ENCODE measurements at regions not wholly inside any gene's neighbourhood (a gene's known extent, or its start where the extent isn't known, plus 50 kb on each side); places are given as distances from the start of the nearest gene placed in this dataset.
A peak's percentile ranks its signal among the peaks of the same experiment; 100 is the strongest.

- Mint-ChIP-seq H3K4me1 (peaks cover 25% of the 10 kb centered on the region), H3K27me3 (ENCODE audit: low read depth) (peaks cover 9% of the 10 kb centered on the region), H3K9me3 (peaks cover 6% of the 10 kb centered on the region), H3K36me3 (ENCODE audit: low read depth) (no peaks in the 10 kb centered on the region), H3K27ac (peak overlapping the region in 2 of 3 experiments; percentile 24 to 54), H3K4me3 (no peak overlapping the region)
- no peak for TF ChIP-seq CTCF (IDR thresholded peaks at IDR 0.05; ENCODE audit: unreplicated experiment in 3 of 3)
Measured at GRCh38 chr7:47085491-47086275, 496.2 kb downstream of the TNS3 start.

- H3K9me3 Mint-ChIP-seq = peaks cover 12% of the 10 kb centered on the region
- peaks cover 22% of the 10 kb centered on the region for H3K4me1 Mint-ChIP-seq
- TF ChIP-seq CTCF (IDR thresholded peaks at IDR 0.05; ENCODE audit: unreplicated experiment in 3 of 3) = no peak
- H3K4me3 Mint-ChIP-seq = no peak overlapping the region
- no peaks in the 10 kb centered on the region for H3K36me3 Mint-ChIP-seq (ENCODE audit: low read depth)
- peak overlapping the region in 2 of 3 experiments; percentile 20 to 46 for H3K27ac Mint-ChIP-seq
- peaks cover 3% of the 10 kb centered on the region for H3K27me3 Mint-ChIP-seq (ENCODE audit: low read depth)
Measured at GRCh38 chr7:47083476-47084250, 498.2 kb downstream of the TNS3 start.

GRCh38 chr7:47080816-47081215 is 501.1 kb downstream of the TNS3 start:
- Mint-ChIP-seq H3K4me1 (peaks cover 12% of the 10 kb centered on the region), H3K27ac (peak overlapping the region in 1 of 3 experiments; percentile 30), H3K9me3 (peaks cover 14% of the 10 kb centered on the region), H3K4me3 (no peak overlapping the region), H3K36me3 (ENCODE audit: low read depth) (no peaks in the 10 kb centered on the region), H3K27me3 (ENCODE audit: low read depth) (no peaks in the 10 kb centered on the region)
- no peak for TF ChIP-seq CTCF (IDR thresholded peaks at IDR 0.05; ENCODE audit: unreplicated experiment in 3 of 3)

GRCh38 chr7:47078241-47078640 is 503.7 kb downstream of the TNS3 start:
- Mint-ChIP-seq H3K27me3 (ENCODE audit: low read depth) (no peaks in the 10 kb centered on the region), H3K4me1 (peaks cover 21% of the 10 kb centered on the region), H3K36me3 (ENCODE audit: low read depth) (no peaks in the 10 kb centered on the region), H3K9me3 (peaks cover 10% of the 10 kb centered on the region), H3K4me3 (no peak overlapping the region), H3K27ac (no peak overlapping the region)
- no peak for TF ChIP-seq CTCF (IDR thresholded peaks at IDR 0.05; ENCODE audit: unreplicated experiment in 3 of 3)

GRCh38 chr7:47074702-47075153 is 507.2 kb downstream of the TNS3 start:
- TF ChIP-seq CTCF (IDR thresholded peaks at IDR 0.05; ENCODE audit: unreplicated experiment in 3 of 3) = no peak
- H3K27ac Mint-ChIP-seq = peak overlapping the region; percentile 80 to 91 (median 87)
- H3K27me3 Mint-ChIP-seq (ENCODE audit: low read depth) = no peaks in the 10 kb centered on the region
- peaks cover 10% of the 10 kb centered on the region for H3K9me3 Mint-ChIP-seq
- H3K4me1 Mint-ChIP-seq = peaks cover 16% of the 10 kb centered on the region
- no peaks in the 10 kb centered on the region for H3K36me3 Mint-ChIP-seq (ENCODE audit: low read depth)
- H3K4me3 Mint-ChIP-seq = no peak overlapping the region

All from nephron (organoid).